Fibroblast of villous mesenchyme (primary cell): ENCODE measurements at regions not wholly inside any gene's neighbourhood (a gene's known extent, or its start where the extent isn't known, plus 50 kb on each side); places are given as distances from the start of the nearest gene placed in this dataset.

Experiments
- DNase-seq: peaks from one replicate; pipeline ENCODE4 v3.0.0-alpha.2; 2010; ENCODE audit warnings: low read depth
- H3K4me3 ChIP-seq: 2 replicates; pipeline ENCODE4 v1.5.1; 2011; ENCODE audit warnings: low read depth, mild to moderate bottlenecking, low read length
- CTCF ChIP-seq: IDR thresholded peaks from 2 replicates; pipeline ENCODE4 v1.5.1; 2012; ENCODE audit warnings: low read depth, mild to moderate bottlenecking, low read length; ENCODE audit not compliant: insufficient read depth

- no peak for DNase-seq
- H3K4me3 ChIP-seq = no peak overlapping the region
- no peak for TF ChIP-seq CTCF
These were observed 200.1 kb upstream of the CAMK1G start for GRCh38 chr1:209383422-209383821.

- no peak for DNase-seq
- no peak overlapping the region for H3K4me3 ChIP-seq
- TF ChIP-seq CTCF = no peak
These were observed 199.4 kb upstream of the CAMK1G start for GRCh38 chr1:209383907-209384709.

GRCh38 chr1:209384710-209385550 is 198.6 kb upstream of the CAMK1G start:
- H3K4me3 ChIP-seq = no peak overlapping the region

GRCh38 chr1:209386156-209386555 is 197.4 kb upstream of the CAMK1G start:
- no peak for DNase-seq
- no peak overlapping the region for H3K4me3 ChIP-seq
- no peak for TF ChIP-seq CTCF

More at GRCh38 chr1:209384710-209385550, 198.6 kb upstream of the CAMK1G start:
- TF ChIP-seq CTCF = no peak
- DNase-seq = no peak

- H3K4me3 ChIP-seq = no peak overlapping the region
- no peak for DNase-seq
- TF ChIP-seq CTCF = no peak
These were observed 196.1 kb upstream of the CAMK1G start for GRCh38 chr1:209387271-209387968.

GRCh38 chr1:209387969-209388329 is 195.6 kb upstream of the CAMK1G start:
- no peak overlapping the region for H3K4me3 ChIP-seq
- DNase-seq = no peak
- no peak for TF ChIP-seq CTCF
